SU-DHL-6 (cell line): ENCODE measurements at regions not wholly inside any gene's neighbourhood (a gene's known extent, or its start where the extent isn't known, plus 50 kb on each side); places are given as distances from the start of the nearest gene placed in this dataset.

Experiments used
- H2AFZ ChIP-seq: fragments of 200-600 bp; sonication (generic); 2 replicates; pipeline ENCODE4 v1.6.1; 2014; ENCODE audit warnings: low read depth, mild to moderate bottlenecking, moderate library complexity, mixed read lengths, antibody characterized with exemption, low read length; ENCODE audit not compliant: severe bottlenecking
- H3F3A ChIP-seq: fragments of 200-600 bp; shearing (Covaris generic); 2 replicates; pipeline ENCODE4 v1.6.0; 2016; ENCODE audit warnings: antibody characterized with exemption, mild to moderate bottlenecking; ENCODE audit not compliant: insufficient read depth
- H3K27ac ChIP-seq: fragments of 200-600 bp; sonication (generic); 2 replicates; pipeline ENCODE4 v1.5.1; 2016; ENCODE audit warnings: low read depth, mild to moderate bottlenecking, low read length, moderate library complexity, mixed read lengths
- H3K27me3 ChIP-seq: fragments of 200-600 bp; sonication (generic), shearing (Covaris generic); 2 replicates; pipeline ENCODE4 v1.6.0; 2014; ENCODE audit warnings: mild to moderate bottlenecking, low read length
- H3K36me3 ChIP-seq: fragments of 200-600 bp; sonication (generic); 2 replicates; pipeline ENCODE4 v1.6.1; 2014; ENCODE audit warnings: mild to moderate bottlenecking, low read length, mixed read lengths
- H3K4me2 ChIP-seq: fragments of 300-600, 200-600 bp; shearing (Covaris generic), sonication (generic); 2 replicates; pipeline ENCODE4 v1.6.0; 2014; ENCODE audit warnings: low read length, low read depth, mild to moderate bottlenecking; ENCODE audit not compliant: poor library complexity, severe bottlenecking
- H3K4me3 ChIP-seq: fragments of 200-600 bp; sonication (generic); 2 replicates; pipeline ENCODE4 v1.5.1; 2014; ENCODE audit warnings: antibody characterized with exemption, low read length, mild to moderate bottlenecking, mixed read lengths; ENCODE audit not compliant: insufficient read depth, poor library complexity, severe bottlenecking
- H3K79me2 ChIP-seq: fragments of 200-600 bp; sonication (generic); 2 replicates; pipeline ENCODE4 v1.6.1; 2014; ENCODE audit warnings: mild to moderate bottlenecking, low read length, moderate library complexity; ENCODE audit not compliant: insufficient read depth
- H3K9ac ChIP-seq: fragments of 200-600 bp; sonication (generic); 2 replicates; pipeline ENCODE4 v1.7.0; 2014; ENCODE audit warnings: mild to moderate bottlenecking, low read length
- H3K9me2 ChIP-seq: fragments of 200-600 bp; sonication (generic); replicated peaks from 2 replicates; pipeline ENCODE4 v1.6.1; 2014; ENCODE audit warnings: low read length; ENCODE audit not compliant: insufficient read depth
- H3K9me3 ChIP-seq: fragments of 200-600 bp; sonication (generic); 2 replicates; pipeline ENCODE4 v1.6.1; 2014; ENCODE audit warnings: low read length, mixed read lengths; ENCODE audit not compliant: insufficient read depth
- H4K20me1 ChIP-seq: fragments of 200-600 bp; sonication (generic); 2 replicates; pipeline ENCODE4 v1.6.1; 2014; ENCODE audit warnings: low read depth, mild to moderate bottlenecking, antibody characterized with exemption, low read length, moderate library complexity, mixed read lengths
- CTCF ChIP-seq: fragments of 200-600 bp; sonication (generic); IDR thresholded peaks from one replicate; pipeline ENCODE4 v1.5.1; 2017; ENCODE audit warnings: antibody characterized with exemption, mild to moderate bottlenecking, low read length, moderate library complexity; ENCODE audit not compliant: insufficient read depth, poor library complexity, severe bottlenecking
- EZH2phosphoT487 ChIP-seq: fragments of 200-600 bp; sonication (generic), shearing (Covaris generic); conservative IDR thresholded peaks from 2 replicates; pipeline ENCODE4 v1.6.1; 2018; ENCODE audit warnings: mild to moderate bottlenecking, antibody characterized with exemption, low read length, moderate library complexity, mixed read lengths

GRCh38 chr3:163481738-163482137 is 1596.6 kb downstream of the SI start:
- no peak overlapping the region for H3K27ac ChIP-seq
- H3K9me2 ChIP-seq, result no peaks in the 10 kb centered on the region
- H3K36me3 ChIP-seq, result no peaks in the 10 kb centered on the region
- TF ChIP-seq CTCF (no peak), EZH2phosphoT487 (no peak)
- H3K4me2 ChIP-seq, result no peak overlapping the region
- H3F3A ChIP-seq, result no peaks in the 10 kb centered on the region; the same call in 1 of the 2 replicates
- no peaks in the 10 kb centered on the region for H3K79me2 ChIP-seq
- no peak overlapping the region for H3K9ac ChIP-seq
- no peak overlapping the region for H3K4me3 ChIP-seq
- H4K20me1 ChIP-seq, result no peaks in the 10 kb centered on the region
- H2AFZ ChIP-seq, result no peak overlapping the region
- no peaks in the 10 kb centered on the region; the same call in 1 of the 2 replicates for H3K9me3 ChIP-seq
- H3K27me3 ChIP-seq, result no peaks in the 10 kb centered on the region

GRCh38 chr3:163476179-163476578 is 1602.1 kb downstream of the SI start:
- Histone ChIP-seq H3K9ac (no peak overlapping the region), H3K4me3 (no peak overlapping the region), H2AFZ (peak overlapping the region; percentile 59), H3K27me3 (no peaks in the 10 kb centered on the region), H3K4me2 (no peak overlapping the region), H3K9me3 (no peaks in the 10 kb centered on the region; the same call in 1 of the 2 replicates), H3F3A (no peaks in the 10 kb centered on the region; the same call in 1 of the 2 replicates), H3K36me3 (no peaks in the 10 kb centered on the region), H3K27ac (no peak overlapping the region), H4K20me1 (no peaks in the 10 kb centered on the region), H3K9me2 (no peaks in the 10 kb centered on the region), H3K79me2 (no peaks in the 10 kb centered on the region)
- TF ChIP-seq CTCF (peak; percentile 24), EZH2phosphoT487 (no peak)

GRCh38 chr3:163474766-163475165 is 1603.5 kb downstream of the SI start:
- Histone ChIP-seq H3K4me3 (no peak overlapping the region), H3K9me3 (no peaks in the 10 kb centered on the region; the same call in 1 of the 2 replicates), H4K20me1 (no peaks in the 10 kb centered on the region), H3K27ac (no peak overlapping the region), H3F3A (no peaks in the 10 kb centered on the region; the same call in 1 of the 2 replicates), H3K9ac (no peak overlapping the region), H3K36me3 (no peaks in the 10 kb centered on the region), H3K4me2 (no peak overlapping the region), H3K79me2 (no peaks in the 10 kb centered on the region), H2AFZ (peak overlapping the region; percentile 71), H3K9me2 (no peaks in the 10 kb centered on the region), H3K27me3 (no peaks in the 10 kb centered on the region)
- no peak for TF ChIP-seq EZH2phosphoT487
- TF ChIP-seq CTCF, result no peak
